ENCODE measurements at regions not wholly inside any gene's neighbourhood (a gene's known extent, or its start where the extent isn't known, plus 50 kb on each side); places are given as distances from the start of the nearest gene placed in this dataset.

DNA sequence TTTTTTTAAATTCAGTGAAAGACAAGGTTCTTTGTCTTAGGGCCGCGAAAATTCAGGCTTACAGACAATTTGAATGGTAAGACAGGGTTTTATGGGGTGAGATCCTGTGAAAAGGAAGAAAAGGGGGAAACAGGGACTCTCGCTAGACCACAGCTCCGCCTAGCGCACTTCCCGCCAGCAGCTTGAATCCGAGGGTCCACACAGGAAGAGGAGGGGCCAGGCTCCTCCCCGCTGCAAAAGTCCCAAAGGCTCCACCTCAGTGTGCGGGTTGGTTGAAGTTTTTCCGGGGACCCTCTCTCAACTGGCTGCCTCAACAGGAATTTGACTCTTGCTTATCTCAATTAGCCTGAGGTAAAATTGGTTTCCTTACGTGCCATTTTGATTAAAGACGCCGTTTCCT, 950.9 kb upstream of the CNTN5 start:
- Histone ChIP-seq H3K9me3 (no peaks in the 10 kb centered on the region), H3K4me3 (no peak overlapping the region), H3K4me1 (no peaks in the 10 kb centered on the region), H3K27ac (no peak overlapping the region), H3K36me3 (no peaks in the 10 kb centered on the region), H3K27me3 (no peaks in the 10 kb centered on the region)
- no peak for DNase-seq
- intact Hi-C loops (cut with DNase I): no loop called here
- 88 to 90% methylated on average over 13 of the region's 13 CpGs for WGBS, 2 donors
- TF ChIP-seq, protein P1, sequence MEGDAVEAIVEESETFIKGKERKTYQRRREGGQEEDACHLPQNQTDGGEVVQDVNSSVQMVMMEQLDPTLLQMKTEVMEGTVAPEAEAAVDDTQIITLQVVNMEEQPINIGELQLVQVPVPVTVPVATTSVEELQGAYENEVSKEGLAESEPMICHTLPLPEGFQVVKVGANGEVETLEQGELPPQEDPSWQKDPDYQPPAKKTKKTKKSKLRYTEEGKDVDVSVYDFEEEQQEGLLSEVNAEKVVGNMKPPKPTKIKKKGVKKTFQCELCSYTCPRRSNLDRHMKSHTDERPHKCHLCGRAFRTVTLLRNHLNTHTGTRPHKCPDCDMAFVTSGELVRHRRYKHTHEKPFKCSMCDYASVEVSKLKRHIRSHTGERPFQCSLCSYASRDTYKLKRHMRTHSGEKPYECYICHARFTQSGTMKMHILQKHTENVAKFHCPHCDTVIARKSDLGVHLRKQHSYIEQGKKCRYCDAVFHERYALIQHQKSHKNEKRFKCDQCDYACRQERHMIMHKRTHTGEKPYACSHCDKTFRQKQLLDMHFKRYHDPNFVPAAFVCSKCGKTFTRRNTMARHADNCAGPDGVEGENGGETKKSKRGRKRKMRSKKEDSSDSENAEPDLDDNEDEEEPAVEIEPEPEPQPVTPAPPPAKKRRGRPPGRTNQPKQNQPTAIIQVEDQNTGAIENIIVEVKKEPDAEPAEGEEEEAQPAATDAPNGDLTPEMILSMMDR (IDR thresholded peaks at IDR 0.05): no peak
- TF ChIP-seq POLR2A (IDR thresholded peaks at IDR 0.05): no peak
- no peak for TF ChIP-seq POLR2AphosphoS5 (IDR thresholded peaks at IDR 0.05)
- no peak for TF ChIP-seq EP300 (IDR thresholded peaks at IDR 0.05)

- no peak overlapping the region for H3K27ac ChIP-seq
- H3K36me3 ChIP-seq: no peaks in the 10 kb centered on the region
- H3K27me3 ChIP-seq: no peaks in the 10 kb centered on the region
- H3K4me3 ChIP-seq: no peak overlapping the region
- no peak for TF ChIP-seq POLR2AphosphoS5 (IDR thresholded peaks at IDR 0.05)
- TF ChIP-seq, protein P1 (IDR thresholded peaks at IDR 0.05): no peak
- TF ChIP-seq EP300 (IDR thresholded peaks at IDR 0.05): no peak
- H3K9me3 ChIP-seq: peaks cover 0 to 1% (median 0%) of the 10 kb centered on the region in 4 donors
- 91% methylated on average over 3 of the region's 3 CpGs for WGBS, 2 donors
- intact Hi-C loops (cut with DNase I): no loop called here
- H3K4me1 ChIP-seq: no peaks in the 10 kb centered on the region
- DNase-seq: no peak
These were observed 929.8 kb upstream of the CNTN5 start for GRCh38 chr11:98090861-98091505.

- intact Hi-C loops (cut with DNase I): no loop called here
- 59 to 72% methylated on average over 1 of the region's 1 CpG for WGBS, 2 donors
- DNase-seq: no peak
- Histone ChIP-seq H3K27me3 (no peaks in the 10 kb centered on the region), H3K36me3 (no peaks in the 10 kb centered on the region), H3K4me3 (no peak overlapping the region), H3K4me1 (no peaks in the 10 kb centered on the region), H3K9me3 (no peaks in the 10 kb centered on the region), H3K27ac (no peak overlapping the region)
- no peak for TF ChIP-seq EP300 (IDR thresholded peaks at IDR 0.05)
- TF ChIP-seq, protein P1 (IDR thresholded peaks at IDR 0.05): no peak
- TF ChIP-seq POLR2AphosphoS5 (IDR thresholded peaks at IDR 0.05): no peak
- no peak for TF ChIP-seq POLR2A (IDR thresholded peaks at IDR 0.05)
These were observed 921.4 kb upstream of the CNTN5 start for GRCh38 chr11:98099371-98099770.

GRCh38 chr11:98100689-98101088, 920.1 kb upstream of the CNTN5 start:
- intact Hi-C loops (cut with DNase I): no loop called here

More at GRCh38 chr11:98100689-98101088, 920.1 kb upstream of the CNTN5 start:
- Histone ChIP-seq H3K27me3 (no peaks in the 10 kb centered on the region), H3K4me3 (no peak overlapping the region), H3K27ac (no peak overlapping the region), H3K36me3 (no peaks in the 10 kb centered on the region), H3K4me1 (no peaks in the 10 kb centered on the region), H3K9me3 (no peaks in the 10 kb centered on the region)
- TF ChIP-seq POLR2AphosphoS5 (IDR thresholded peaks at IDR 0.05) (no peak), POLR2A (IDR thresholded peaks at IDR 0.05) (no peak), EP300 (IDR thresholded peaks at IDR 0.05) (no peak)
- TF ChIP-seq, protein P1 (IDR thresholded peaks at IDR 0.05): no peak
- 57 to 83% methylated on average over 2 of the region's 2 CpGs for WGBS, 2 donors
- DNase-seq: no peak

All from sigmoid colon (tissue), 6 donors.